GM21786 (cell line): ENCODE measurements at regions not wholly inside any gene's neighbourhood (a gene's known extent, or its start where the extent isn't known, plus 50 kb on each side); places are given as distances from the start of the nearest gene placed in this dataset.
"Not testable (repeated sequence)": the region's sequence is repeated elsewhere in the genome, so short reads cannot be mapped to it uniquely, and the experiment has no call there.

Experiments
- ATAC-seq: cut with Tn5 transposase; IDR thresholded peaks from one replicate; pipeline ENCODE4 v1.9.1; 2021; ENCODE audit not compliant: unreplicated experiment

GRCh38 chr2:49807689-49808088, 653.4 kb upstream of the FSHR start:
- no peak for ATAC-seq

DNA sequence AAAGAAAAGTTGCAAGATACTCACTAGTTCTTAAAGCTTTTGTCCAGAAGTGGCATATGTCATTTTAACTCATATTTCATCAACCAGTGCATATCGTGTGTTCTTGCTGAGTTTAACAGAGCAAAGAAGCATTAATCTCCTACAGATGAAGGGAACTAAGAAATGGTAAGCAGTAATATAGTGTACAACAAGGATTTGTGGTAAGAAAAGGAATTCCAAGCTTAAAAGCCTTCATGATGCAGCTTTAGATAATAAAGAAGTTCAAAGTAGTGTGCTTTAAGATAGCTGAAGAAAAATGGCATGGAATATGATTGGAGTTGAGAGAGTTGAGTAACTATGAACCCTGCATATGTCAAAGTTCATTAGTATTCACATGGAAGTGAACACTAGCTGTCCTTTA, 649.8 kb upstream of the FSHR start:
- no peak for ATAC-seq

GRCh38 chr2:49801898-49802450, 647.7 kb upstream of the FSHR start:
- ATAC-seq, result no peak

DNA sequence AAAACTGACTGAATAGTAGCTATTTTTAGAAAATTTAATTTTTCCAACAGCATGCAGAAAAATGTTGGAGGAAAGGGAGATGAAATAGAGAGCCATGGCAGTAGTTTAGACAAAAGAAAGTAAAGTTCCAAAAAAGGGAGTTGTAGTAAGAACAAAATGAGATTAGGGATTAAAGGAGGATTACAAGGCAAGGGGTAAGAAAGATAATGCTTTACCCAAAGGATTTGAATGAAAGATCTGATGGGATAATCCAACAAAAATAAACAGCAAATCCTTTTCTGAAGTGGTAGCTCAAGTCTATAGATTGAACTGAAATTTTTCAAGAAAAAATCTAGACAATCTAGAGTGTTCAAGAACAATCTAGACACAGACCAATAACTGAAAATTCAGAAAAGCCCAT, 644.3 kb upstream of the FSHR start:
- no peak for ATAC-seq

GRCh38 chr2:49796266-49796665, 642.0 kb upstream of the FSHR start:
- no peak for ATAC-seq

- no peak for ATAC-seq
These were observed 640.1 kb upstream of the FSHR start for GRCh38 chr2:49794396-49794795.

DNA sequence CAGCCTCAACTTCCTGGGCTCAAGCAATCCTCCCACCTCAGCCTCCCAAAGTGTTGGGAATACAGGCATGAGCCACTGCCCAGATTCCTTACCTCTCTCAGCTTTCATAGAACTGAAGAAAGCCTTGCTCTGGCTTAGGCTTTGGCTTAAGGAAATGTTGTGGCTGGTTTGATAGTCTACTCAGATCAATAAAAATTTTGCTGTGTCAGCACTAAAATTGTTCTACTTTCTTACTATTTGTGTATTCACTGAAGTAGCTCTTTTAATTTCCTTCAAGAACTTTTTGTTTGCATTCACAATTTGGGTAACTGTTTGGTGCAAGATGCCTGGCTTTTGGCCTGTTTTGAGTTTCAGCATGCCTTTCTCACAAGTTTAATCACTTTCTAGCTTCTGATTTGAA, 634.0 kb upstream of the FSHR start:
- no peak for ATAC-seq

DNA sequence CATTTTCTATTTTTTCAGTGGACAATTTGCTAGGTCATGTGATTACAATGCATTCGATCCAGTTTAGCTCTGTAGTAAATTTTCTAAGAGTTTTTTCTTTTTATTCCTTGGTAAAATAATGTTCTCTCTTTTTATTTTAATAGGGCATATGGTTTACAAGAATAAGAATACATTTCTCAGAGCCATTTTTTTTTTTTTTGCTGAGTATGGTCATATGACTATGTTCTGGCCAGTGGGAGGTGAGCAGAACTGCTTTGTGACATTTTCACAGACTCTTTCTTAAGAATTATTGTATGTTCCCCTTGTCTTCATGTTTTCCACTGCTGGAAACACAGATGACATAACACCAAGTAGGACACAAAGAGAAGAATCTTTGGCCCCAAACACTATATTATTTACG, 626.6 kb upstream of the FSHR start:
- no peak for ATAC-seq

GRCh38 chr2:49772299-49772970, 618.1 kb upstream of the FSHR start:
- ATAC-seq, result no peak

GRCh38 chr2:49770919-49771318, 616.6 kb upstream of the FSHR start:
- peak; percentile 45 for ATAC-seq

- no peak for ATAC-seq
These were observed 613.0 kb upstream of the FSHR start for GRCh38 chr2:49767316-49767715.

GRCh38 chr2:49755777-49756176, 601.5 kb upstream of the FSHR start:
- no peak for ATAC-seq

- ATAC-seq, result no peak
These were observed 600.1 kb upstream of the FSHR start for GRCh38 chr2:49754381-49754780.

GRCh38 chr2:49753344-49753985, 599.1 kb upstream of the FSHR start:
- no peak for ATAC-seq

DNA sequence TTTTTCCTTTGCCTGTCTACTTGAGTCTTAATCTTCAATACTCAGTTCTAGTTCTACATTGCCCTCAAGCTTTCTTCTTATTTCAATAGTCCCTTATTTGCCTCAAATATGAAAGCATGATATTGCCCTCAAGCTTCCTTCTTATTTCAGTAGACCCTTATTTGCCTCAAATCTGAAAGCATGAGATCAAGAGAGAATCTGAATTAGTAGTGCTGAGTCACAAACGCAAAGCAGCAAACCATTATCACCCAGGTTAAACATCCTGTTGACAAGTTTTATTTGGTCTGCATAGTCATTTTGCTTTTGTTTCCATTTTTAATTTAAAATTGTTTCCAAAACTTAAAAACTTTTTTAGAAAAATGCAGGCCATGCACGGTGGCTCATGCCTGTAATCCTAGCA, 583.3 kb upstream of the FSHR start:
- ATAC-seq, result no peak

DNA sequence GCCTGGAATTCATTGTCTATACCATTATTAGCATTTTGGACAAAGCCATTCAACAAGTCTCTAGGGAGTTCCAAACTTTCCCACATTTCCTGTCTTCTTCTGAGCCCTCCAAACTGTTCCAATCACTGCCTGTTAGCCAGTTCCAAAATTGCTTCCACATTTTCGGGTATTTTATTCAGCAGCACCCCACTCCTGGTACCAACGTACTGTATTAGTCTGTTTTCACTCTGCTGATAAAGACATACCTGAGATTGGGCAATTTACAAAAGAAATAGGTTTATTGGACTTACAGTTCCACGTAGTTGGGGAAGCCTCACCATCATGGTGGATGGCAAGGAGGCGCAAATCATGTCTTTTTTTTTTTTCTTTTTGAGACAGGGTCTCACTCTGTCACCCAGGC, 578.6 kb upstream of the FSHR start:
- ATAC-seq, result not testable (repeated sequence)

GRCh38 chr2:49719241-49719640, 564.9 kb upstream of the FSHR start:
- no peak for ATAC-seq

GRCh38 chr2:49715597-49715996, 561.3 kb upstream of the FSHR start:
- no peak for ATAC-seq

DNA sequence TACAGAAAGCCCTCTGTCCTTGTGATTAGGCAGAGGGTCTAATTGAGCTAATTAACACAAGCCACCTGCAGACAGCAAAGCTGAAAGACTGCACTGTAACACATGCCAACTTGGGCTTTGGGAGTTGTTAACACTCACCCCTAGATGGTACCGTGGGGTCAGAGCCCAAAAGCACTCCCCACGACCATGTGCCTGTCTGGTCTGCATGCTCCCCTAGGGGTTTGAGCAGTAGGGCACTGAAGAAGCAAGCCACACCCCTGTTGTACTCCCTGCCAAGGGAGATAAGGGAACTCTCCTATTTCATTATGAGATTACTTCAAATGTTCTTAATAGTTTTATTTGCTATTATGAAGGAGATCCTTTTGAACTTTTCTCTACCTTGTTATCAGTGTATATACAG, 560.1 kb upstream of the FSHR start:
- ATAC-seq, result no peak

GRCh38 chr2:49702740-49703139, 548.4 kb upstream of the FSHR start:
- no peak for ATAC-seq

DNA sequence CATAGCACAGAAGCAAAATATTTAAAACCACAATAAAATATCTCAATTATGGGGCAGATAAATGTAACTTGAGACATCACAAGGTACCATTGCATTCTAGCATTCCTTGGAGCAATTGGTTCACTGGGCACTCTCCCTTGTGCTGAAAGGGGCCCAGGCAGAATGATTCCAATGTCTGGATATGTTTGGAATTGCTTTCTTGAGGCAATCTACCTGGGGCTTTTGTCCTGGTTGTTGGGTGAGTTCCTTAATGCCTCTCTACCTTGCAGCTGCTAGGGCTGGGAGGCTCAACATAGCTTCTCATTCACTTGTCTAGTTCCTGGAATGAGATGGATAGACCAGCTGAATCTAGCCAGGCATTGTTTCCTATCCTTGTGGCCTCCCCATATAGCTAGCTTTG, 539.6 kb upstream of the FSHR start:
- no peak for ATAC-seq

DNA sequence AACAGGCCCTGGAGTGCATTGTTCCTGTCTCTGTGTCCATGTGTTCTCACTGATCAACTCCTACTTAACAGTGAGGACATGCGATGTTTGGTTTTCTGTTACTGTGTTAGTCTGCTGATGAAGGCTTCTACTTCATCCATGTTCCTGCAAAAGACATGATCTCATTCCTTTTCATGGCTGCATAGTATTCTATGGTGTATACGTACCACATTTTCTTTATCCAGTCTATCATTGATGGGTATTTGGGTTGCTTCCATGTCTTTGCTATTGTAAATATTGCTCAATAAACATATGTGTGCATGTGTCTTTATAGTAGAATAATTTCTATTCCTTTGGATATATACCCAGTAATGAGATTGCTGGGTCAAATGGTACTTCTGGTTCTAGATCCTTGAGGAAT, 537.7 kb upstream of the FSHR start:
- ATAC-seq, result not testable (repeated sequence)

DNA sequence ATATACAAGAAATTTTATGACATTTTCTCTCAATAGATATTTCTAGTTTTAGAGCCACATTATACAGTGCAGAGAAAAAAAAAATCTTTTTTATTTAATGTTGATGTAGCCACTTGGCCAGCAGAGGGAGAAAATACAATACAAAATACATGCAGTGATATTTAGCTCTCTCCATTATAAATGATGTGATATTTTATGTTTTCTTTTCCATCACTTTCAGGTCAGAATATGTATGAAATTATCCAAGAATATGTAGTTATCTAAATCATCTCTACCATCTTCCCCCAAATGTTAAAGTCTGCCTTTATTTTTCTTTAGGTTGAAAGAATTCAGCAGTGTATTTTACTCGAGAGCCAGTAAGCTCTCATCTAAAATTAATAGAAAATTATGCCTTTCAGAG, 533.6 kb upstream of the FSHR start:
- no peak for ATAC-seq
